Hematopoietic multipotent progenitor cell treated with erythropoietin and hydrocortisone succinate and interleukin-3 and kit ligand, for 6 days (in vitro differentiated cells): ENCODE measurements at regions not wholly inside any gene's neighbourhood (a gene's known extent, or its start where the extent isn't known, plus 50 kb on each side); places are given as distances from the start of the nearest gene placed in this dataset.
"Not testable (repeated sequence)": the region's sequence is repeated elsewhere in the genome, so short reads cannot be mapped to it uniquely, and the experiment has no call there.

Experiments used
- DNase-seq: peaks from one replicate; pipeline ENCODE4 v3.0.0-alpha.2; 2015

DNA sequence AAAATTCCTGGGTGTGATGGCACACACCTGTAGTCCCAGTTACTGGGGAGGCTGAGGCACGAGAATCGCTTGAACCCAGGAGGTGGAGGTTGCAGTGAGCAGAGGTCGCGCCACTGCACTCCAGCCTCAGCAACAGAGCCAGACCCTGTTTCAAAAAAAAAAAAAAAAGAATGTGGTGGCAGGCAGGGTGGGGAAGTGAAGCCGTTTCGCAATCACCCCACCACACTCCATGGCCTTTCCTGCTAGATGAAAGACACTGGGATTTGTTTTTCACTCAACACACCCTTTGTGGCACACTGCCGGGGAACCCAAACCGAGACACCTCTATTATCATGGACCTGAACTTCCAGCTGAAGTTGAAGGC is 172.4 kb upstream of the IQSEC1 start:
- DNase-seq, result peak; percentile 26

DNA sequence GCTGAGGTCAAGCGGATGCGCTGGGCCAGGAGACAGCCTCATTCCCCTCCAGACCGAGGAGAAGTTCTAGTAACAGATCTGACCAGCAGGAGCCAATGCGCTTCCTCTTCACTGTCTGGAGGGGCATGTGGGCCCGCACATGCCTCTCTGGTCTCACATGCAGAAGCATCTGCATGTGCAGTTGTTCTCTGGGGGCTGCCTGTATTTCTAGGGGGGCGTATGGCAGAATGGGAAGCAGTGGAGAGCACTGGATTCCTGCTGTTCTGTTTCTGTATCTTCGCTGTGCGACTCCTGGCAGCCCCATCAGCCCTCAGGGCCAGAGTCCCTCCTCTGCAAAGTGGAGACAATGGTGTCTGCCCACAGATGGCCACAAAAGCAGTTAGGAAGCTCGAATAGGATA is 170.4 kb upstream of the IQSEC1 start:
- no peak for DNase-seq

DNA sequence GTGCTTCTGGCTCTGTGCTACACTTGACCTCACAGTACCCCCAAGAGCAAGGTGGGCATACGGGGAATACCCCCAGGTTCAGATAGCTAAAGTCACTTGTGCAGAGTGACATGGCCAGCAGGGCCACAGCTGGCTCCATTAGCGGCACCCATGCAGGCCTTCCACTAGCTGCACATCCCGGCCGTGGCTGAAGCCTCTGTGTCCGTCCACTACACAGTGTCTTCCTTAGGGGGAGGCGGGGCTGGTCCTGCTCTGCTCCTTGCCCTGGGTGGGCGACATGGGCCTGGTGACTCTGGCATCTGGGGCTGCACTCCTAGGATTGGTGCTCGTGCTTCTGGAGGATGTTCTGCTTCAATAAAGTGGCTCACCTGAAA is 169.1 kb upstream of the IQSEC1 start:
- no peak for DNase-seq

DNA sequence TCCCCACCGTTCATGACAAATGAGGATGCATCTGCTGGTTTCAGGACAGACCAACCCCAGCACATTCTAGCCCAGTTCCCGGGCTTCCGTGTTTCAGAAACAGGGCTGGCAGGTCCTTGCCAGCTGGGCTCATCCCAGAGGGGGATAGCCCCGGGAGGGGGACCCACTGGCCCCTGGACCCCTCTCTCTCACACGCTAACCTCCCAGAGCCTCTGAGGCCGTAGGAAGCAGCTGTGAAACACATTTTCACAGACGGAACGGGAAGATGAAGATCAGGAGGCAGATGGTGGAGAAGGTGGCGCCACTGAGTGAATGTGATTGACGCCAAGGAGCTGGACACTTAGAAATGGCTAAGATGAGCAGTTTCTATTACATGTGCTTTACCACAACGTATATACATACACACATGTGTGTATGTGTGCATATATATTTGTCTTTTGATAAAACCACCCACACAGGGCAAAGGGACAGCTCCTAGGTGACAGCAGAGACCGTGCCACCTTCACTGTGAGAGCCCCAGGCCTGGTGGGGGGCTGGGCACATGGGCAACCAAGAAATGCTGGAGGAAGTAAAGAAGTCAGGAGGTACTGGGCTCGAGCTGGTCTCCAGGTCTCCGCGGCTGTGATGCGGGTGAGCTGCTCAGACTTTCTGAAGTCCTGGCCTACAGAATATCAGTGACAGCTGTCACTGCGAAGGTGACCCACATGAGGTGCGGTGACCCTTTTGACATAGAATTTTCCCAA is 168.6 kb upstream of the IQSEC1 start:
- DNase-seq, result no peak

DNA sequence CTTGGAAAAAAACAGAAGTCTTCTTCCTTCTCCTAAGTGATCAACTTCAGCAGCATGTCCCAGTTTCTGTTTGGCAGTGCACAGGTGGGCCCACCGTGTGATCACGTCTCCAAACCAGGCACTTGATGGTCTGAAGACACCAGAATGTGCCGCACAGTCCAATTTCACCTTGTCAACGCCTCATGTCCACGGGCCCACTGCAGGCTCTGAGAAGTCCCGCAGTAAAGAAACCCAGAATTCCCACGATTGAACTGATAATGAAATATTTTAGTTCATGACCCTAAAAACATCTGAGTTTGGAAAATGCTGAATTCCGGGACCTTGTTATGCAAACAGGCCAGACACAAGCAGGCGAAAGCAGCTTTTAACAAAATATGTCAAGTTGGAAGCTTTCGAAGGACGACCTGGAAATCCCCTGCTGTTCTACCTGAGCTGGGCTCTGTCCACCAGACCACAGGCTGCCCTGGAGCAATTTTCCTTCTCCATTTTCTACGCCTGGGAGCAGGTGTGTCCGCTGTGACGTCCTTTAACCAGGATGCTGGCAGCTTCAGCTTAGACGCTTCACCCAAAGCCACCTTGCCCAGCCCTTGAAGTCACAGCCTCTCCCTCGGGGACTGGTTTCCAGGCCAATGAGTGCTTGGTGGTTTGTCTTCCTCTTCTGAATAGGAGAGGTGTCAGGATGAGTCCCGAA is 167.8 kb upstream of the IQSEC1 start:
- DNase-seq, result no peak

DNA sequence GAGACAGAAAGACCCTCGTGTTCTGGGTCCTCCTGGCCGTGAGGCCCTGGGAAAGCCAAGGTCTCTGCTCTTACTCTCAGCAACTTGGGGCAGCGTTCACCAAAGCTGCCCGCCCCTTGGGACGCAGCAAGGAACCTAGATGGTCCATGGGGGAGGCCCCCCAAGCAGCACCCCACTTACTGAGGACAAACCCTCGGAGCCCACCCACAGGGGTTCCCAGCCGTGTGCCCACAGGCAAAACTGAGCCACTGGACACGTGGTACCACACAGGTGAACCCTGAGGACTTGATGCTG is 166.2 kb upstream of the IQSEC1 start:
- DNase-seq, result no peak

DNA sequence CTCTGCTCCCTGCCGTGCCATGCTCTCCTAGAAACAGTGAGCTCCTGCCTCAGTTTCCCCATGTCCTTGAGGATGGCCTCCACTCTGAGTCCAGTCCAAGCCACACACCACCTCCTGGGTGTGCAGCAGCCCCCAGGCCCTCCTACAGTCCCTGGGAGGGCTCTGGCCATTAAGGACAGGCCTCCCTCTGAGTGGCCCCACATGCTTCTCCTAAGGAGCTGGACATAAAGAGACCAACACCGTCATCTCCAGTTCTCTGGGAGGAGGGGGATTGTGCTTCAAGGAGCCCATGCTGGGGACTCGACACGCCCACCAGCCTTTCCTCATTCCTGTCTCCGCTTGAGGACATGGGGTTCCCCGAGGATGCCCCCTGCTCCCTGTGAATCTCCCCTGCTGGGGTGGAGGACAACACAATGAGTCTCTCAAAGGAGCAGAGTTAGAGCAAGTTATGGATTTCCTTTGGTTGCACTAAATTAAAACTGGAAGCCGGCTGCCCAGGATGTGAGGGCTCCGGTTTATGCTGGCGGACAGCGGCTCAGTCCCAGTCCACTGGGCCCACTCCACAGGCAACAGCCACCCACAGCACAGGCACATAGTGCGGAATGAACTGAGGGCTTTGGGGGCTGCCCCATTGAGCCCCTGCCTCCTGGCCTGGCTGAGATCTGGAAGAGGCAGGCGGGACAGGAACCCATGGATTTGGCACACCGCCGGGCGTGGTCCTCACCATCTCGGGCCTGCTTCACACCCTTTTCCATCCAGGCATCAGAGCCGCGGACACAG is 165.6 kb upstream of the IQSEC1 start:
- no peak for DNase-seq

DNA sequence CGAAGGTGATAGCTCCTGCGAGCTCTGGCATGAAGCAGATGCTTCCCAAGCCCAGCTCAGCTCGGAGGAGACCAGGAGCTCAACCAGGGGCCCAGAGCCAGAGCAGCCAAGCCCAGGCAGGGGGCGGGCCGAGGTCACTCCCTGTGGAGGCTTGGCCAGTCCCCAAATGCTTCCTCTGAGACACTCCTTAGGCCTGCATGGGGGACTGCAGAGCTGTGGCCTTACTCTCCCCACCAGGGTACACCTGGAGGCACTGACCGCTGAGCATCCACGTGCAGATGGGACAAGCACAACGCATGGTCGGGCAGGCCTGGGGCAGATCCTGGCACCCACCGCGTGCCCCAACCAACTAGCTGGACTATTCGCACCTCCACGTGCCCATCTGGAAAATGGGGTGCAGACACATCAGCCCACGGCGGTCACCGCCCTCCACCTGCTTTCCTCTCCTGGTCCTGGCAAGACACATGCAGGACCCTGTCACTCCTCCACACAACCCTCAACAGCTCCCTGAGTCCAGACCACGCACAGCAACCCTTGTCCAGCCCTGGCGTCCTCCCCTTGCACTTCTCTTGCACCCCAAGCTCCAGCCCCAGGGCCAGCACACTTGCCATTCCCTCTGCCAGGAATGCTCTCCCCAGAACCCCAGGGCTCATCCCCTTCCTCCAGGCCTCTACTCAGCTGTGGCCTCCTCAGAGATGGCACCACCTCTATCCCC is 164.7 kb upstream of the IQSEC1 start:
- DNase-seq, result no peak

DNA sequence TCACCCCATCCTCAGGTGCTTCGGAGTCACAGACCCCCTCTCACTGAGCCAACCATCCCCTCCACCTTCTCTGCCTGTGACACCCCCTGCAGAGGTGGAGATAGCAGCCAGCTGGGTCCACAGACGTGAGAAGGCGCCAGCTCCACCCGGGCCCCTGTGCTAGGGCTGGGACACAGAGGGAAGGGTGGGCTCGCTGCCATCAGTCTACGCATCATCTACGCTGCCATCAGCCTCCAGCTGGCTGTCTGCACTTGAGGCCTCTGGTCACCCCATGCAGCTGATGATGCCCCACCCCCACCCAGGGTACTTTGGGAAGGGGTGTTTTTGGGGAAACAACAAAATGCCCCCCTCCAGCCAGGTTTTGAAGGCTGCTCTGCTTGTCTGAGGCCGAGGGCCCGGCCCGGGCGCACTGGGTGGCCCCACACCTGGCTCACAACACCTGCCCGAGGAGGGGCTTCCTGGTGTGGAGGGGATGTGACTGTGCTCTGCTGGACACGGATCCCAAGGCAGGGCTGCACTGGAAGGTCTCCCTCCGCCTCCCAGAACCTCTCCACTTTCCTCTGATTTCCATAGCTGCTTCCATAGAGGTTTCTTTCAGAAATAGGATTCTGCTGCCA is 163.4 kb upstream of the IQSEC1 start:
- DNase-seq, result peak; percentile 25

DNA sequence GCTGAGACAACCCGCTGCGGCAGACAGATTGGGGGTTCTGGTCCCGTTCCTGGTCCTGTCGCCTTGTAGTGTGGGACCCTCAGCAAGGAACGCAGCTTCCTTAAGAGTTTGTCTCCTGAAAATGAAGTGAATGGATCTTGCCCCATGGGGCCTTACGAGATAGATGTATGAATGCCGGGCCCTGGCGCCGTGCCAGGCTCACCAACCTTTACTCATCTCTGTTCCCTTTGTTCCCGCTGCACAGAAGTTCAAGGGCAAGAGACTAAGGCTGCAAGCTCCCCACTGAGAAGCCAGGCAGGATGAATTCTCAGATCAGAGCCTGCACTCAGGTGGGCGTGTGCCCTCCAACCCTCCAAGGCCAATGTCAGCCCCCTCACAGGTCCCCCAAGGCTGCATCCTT is 162.7 kb upstream of the IQSEC1 start:
- peak; percentile 47 for DNase-seq

DNA sequence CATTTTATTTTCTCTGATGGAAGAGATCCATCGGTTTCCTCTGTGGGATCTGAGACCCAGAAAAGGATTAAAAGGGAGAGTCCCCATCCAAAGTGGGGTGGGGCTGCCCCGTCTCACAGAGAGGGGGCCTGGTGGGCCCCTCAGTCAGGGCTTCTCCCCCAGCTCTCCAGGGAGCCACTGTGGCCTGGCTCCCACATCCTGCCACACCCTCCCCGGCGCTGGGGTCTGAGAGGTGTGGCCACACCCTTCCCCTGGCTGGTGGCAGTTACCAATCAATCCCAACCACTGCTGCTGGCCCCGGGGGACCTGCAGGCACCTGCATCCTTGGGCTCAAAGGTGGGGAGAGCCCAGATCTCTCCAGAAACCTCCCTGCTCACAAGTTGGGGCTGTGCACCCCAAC is 161.8 kb upstream of the IQSEC1 start:
- DNase-seq, result peak; percentile 74

DNA sequence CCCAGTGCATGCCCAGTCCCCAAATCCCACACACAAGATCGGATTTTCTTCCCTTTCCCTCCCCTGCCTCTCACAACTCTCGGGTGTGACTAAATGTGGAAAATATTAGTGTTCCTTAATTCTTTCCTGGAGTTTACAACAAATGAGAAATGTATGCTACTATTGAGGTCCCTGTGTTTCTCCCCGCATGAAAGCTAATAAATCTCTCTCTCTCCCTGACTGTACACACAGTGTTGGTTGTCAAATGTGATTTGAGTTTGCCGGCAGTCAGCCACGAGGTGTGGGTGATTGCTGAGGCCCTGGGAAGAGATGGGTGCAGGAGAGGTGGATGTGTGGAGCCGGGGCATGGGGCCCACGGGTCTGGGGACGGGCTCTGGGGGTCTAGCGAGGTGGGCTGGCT is 161.4 kb upstream of the IQSEC1 start:
- DNase-seq, result peak; percentile 18

DNA sequence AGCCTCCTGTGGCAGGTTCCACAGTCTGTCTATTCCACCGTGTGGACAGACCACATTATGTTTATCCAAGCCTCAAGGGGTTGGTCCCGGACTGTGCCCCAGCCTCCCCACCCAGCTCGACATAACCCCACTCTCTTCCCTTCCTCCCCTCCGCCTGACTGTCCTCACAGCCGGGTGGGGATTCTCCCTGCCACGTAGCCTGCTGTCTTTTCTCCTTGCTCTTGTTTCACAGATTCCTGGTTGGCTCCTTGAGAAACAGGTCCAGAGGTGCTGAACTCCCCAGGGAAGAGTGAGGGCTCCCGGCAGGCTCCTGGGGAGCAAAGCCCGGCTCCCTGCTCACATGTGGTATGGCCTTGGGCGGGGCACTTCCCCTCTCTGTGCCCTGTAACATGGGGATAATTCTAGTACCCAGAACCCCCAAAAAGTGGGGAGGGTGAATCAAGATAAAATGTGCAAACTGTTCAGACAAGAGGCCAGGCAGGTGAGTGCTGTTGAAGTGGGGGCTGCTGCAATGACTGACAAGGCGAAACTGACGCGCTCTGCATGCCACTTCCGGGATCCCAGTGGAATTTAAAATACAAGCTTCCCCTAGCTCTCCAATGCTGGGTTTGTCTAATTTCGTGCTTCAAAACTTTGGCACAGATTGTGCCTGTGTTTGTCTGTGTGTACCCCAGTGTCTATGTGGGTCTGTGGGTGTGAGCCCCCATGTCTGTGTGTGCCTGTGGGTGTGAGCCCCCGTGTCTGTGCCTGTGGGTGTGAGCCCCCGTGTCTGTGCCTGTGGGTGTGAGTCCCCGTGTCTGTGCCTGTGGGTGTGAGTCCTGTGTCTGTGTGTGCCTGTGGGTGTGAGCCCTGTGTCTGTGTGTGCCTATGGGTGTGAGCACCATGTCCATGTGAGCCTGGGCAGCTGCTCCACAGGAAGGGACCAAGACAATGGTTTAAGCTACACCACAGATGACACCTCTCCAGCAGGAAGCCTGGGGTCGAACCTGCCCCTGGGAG is 160.6 kb upstream of the IQSEC1 start:
- DNase-seq, result peak; percentile 53

DNA sequence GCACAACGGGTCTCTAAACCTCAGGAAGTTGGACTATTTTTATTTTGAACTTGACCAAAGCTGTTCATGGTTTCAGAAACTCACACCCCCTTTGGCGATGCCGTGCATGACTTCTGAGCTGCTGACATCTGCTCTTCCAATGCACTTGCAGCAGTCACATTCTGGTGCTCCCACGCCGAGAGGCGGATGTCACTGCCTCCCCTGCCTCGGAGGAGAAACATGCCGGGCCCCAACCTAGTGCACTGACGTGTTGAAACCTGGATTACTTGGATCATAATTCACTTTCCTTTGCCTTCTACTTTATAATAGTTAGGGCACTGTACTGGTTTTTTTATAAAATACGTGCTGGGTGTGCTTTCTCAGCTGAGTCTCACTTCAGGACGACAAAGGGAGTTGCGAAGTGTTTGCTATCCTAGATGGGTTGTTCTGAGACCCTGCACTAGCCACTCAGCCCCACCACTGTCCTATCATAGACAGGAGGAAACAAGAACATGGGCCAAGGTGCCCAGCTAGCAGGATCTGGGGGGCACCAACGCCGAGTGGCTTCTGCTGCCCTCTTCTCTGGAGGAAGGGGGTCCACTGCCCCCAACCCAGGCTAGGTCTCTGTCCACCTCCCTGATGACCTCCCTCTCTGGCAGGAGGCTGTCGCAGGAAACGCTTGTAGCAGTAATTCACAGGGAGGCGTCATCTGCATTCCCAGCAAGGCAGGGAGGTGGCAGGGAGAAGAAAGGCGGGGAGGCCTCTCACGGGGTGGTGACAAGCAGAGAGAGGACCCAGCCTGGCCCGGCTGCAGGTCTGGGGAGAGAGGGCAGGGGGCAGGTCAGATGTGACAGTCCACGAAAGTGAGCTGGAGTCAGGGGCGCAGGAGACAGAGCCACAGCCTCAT is 158.8 kb upstream of the IQSEC1 start:
- DNase-seq, result no peak

DNA sequence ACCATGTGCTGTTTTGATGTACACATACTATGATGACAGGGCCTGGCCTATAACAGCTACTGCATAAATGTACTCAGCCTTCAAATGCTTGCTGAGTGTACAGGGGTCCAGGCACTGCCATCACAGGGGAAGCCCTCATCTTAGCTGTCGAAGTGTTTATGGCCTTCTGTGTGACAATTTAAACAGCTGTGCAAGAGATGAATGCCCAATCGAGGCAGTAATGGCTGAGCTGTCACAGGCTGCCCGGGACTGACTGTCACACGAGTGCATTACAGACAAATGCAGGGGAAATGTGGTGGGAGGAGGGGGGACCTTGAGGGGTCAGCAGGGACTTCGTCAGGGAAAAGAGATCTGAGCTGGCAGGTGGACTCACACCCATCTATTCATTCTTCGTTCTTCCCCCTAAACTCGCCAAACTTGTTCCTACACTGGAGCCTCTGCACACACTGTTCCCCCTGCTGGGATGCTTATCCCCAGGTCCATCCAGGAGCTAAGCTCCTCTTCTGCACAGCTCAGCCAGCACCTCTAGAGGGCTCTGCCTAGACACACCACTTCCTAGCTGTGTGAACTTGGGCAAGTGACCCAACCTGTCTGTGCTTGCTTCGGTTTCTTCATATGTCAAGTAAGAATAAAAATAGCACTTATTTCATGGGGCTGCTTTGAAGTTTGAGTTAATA is 156.2 kb upstream of the IQSEC1 start:
- peak; percentile 72 for DNase-seq

DNA sequence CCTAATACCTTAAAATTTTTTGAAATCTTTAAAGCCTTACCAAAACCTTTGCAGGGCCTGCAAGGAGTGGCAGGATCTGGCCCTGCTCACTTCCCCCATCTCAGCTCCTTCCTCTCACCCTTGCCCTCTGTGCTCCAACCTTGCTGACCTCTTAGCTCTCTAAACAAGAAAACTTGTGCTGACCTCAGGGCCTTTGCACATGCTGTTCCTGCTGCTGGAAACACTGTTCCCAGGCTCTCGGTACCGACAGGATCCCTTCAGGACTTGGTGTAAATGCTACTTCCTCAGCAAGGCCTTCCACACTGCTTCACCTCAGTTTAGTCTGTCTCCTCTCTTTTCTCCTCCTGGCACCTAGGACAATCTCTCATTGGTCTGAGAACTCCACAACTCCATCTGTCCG is 155.4 kb upstream of the IQSEC1 start:
- DNase-seq, result no peak

DNA sequence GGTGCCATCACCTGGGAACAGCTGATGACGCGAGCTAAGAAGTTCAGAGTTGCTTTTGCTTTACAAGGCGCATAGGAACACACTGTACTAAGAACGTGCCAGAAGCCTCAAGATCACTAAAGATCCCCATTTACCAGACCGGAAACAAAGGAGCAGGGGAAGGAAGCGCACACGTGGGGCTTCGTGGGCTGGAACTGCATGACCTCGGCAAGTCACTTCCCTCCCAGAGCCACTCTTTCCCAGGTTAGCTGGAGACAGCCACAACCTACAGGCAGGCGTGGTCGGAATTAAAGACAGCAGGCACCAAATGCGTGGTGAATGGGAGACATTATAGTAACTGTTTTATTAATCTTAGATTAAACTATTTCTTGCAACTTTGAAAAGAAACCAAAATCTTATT is 154.9 kb upstream of the IQSEC1 start:
- not testable (repeated sequence) for DNase-seq

DNA sequence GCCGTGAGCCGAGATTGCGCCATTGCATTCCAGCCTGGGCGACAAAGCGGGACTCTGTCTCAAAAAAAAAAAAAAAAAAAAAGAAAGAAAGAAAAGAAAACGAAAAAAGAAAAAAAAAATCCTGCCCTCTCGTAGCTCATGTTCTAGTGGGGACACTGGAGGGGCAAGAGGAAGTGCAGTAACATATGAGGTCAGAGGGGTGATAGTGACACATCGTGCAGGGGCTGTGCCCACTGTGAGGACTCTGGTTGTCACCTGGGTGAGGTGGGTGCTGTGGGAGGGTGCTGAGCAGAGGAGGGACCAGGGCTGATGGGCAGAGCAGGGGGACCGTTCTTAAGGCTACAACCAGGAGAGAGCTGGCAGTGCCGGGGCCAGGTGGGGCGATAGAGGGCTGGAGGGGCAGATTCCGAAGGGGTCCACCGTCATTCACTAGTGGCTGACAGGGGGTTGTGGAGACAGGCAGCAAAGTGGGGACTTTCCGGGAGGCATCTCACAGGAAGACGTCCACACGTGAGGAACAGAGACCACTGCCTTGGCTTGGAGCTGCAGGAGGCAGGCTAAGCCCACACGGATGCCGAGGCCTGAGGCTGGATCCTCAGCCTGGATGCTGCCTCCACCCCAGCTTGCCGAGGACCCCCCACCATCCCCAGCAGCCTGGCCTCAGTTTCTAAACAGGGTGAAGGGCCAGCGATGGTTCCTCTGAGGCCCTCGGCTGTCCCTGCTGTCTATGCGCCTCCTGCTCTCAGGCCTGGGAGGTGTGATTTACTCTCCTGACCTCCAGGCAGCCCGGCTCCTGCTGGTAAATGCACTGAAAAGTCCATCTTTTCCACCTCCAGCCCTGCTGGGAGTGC is 154.3 kb upstream of the IQSEC1 start:
- DNase-seq, result no peak

DNA sequence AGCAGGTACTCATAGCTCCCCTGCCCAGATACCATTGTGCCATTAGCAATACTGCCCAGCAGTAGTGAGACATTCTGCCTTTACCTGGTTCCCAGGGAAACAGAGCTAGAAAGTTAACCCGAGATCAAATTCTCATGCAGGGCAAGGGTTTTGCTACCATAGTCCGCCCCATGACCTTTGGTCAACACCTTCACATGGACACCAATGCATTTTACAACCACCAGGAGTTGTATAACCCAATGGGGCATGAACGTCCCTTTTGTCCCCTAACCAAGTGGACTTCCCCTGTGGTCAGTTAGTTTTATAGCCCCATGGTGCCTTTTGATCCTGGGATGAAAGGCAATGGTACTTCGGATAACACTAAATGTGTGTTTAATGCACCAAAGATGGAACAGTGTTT is 151.7 kb upstream of the IQSEC1 start:
- no peak for DNase-seq
